ENCODE measurements at regions not wholly inside any gene's neighbourhood (a gene's known extent, or its start where the extent isn't known, plus 50 kb on each side); places are given as distances from the start of the nearest gene placed in this dataset.

DNA sequence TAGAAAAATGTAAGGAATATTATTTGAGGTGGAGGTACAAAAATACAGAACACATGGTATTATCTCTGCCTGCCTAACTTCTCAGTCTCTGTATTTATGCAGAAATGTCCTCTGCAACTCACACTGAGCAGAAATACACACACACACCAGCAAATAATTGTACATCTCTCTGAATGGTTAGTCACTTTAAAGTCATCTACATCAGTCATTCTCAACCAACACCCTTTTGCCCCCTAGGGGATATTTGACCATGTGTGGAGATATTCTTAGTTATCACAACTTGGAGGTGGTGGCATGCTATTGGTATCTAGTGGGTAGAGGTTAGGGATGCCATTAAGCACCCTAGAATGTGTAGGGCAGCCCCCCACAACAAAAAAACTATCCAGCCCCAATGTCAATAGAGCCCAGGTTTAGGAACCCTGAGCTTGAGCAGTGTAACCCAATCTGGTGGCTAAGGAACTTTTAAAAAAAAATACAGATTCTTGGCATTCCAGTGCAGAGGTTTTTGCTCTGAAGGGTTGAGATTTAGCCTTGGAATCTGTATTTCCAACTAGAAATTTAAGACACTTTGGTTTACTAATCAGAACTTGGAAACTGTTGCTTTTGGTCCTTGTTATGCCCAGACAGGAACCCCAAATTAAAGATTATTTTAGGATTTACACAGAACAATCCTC is 183.8 kb downstream of the TBX5 start:
- H4K20me1 ChIP-seq (ENCODE audit: control insufficient read depth, insufficient read depth, low read depth, low read length) = no peaks in the 10 kb centered on the region
- TF ChIP-seq, protein P1, sequence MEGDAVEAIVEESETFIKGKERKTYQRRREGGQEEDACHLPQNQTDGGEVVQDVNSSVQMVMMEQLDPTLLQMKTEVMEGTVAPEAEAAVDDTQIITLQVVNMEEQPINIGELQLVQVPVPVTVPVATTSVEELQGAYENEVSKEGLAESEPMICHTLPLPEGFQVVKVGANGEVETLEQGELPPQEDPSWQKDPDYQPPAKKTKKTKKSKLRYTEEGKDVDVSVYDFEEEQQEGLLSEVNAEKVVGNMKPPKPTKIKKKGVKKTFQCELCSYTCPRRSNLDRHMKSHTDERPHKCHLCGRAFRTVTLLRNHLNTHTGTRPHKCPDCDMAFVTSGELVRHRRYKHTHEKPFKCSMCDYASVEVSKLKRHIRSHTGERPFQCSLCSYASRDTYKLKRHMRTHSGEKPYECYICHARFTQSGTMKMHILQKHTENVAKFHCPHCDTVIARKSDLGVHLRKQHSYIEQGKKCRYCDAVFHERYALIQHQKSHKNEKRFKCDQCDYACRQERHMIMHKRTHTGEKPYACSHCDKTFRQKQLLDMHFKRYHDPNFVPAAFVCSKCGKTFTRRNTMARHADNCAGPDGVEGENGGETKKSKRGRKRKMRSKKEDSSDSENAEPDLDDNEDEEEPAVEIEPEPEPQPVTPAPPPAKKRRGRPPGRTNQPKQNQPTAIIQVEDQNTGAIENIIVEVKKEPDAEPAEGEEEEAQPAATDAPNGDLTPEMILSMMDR (IDR thresholded peaks at IDR 0.05; ENCODE audit: low read depth, low read length, poor library complexity, severe bottlenecking) = no peak
- no peak for TF ChIP-seq EZH2phosphoT487 (IDR thresholded peaks at IDR 0.05; ENCODE audit: borderline replicate concordance, low read length)
- H3K4me2 ChIP-seq (ENCODE audit: low read length) = no peak overlapping the region
- H3K9me2 ChIP-seq (replicated peaks; ENCODE audit: control insufficient read depth, low read length) = no peaks in the 10 kb centered on the region
- H3K27me3 ChIP-seq (ENCODE audit: control insufficient read depth, low read length) = no peaks in the 10 kb centered on the region; the same call in 1 of the 2 replicates
- no peaks in the 10 kb centered on the region for H3K4me1 ChIP-seq (ENCODE audit: control insufficient read depth, low read length)
- no peaks in the 10 kb centered on the region for H3F3A ChIP-seq (ENCODE audit: control insufficient read depth, insufficient read depth)
- H3K9me3 ChIP-seq (ENCODE audit: control insufficient read depth, insufficient read depth, low read length) = no peaks in the 10 kb centered on the region
- no peak overlapping the region for H3K4me3 ChIP-seq (ENCODE audit: low read length)
- no peak overlapping the region for H3K27ac ChIP-seq (ENCODE audit: low read depth, low read length)
- no peaks in the 10 kb centered on the region for H3K36me3 ChIP-seq (ENCODE audit: control insufficient read depth, low read length)
- no peaks in the 10 kb centered on the region for H3K79me2 ChIP-seq (ENCODE audit: control insufficient read depth, low read length)

DNA sequence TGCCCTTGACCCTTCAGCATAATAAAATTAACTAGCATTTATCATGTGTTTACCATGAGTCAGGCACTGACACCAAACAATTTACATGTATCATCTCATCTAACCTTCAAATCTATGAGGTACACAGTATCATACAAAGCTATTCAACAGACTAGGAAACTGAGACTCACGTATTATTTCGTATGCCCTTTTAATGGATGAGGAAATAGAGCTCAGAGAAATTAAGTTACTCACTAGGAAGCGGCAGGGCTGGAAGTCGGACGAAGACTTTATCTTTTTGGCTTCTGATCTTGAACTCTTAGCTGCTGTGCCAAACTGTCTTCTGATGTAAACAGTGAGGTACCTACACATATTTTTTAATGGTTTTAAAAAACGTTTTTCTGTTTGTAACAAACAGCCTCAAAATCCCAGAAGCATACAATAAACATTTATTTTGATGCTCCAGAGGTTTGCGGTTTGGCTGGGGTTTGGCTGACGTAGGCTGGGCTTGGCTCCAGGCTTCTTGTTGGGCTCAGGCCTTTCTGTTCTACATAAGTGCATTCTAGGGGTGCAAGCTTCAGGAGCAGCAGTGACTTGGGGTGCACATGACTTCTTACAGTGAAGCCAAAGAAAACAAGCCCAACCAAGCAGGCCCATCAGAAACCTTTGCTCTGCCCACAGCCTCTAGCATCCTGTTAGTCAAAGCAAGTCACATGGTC is 184.7 kb downstream of the TBX5 start:
- Histone ChIP-seq H3K4me3 (ENCODE audit: low read length) (no peak overlapping the region), H3K9me2 (replicated peaks; ENCODE audit: control insufficient read depth, low read length) (no peaks in the 10 kb centered on the region), H3K9me3 (ENCODE audit: control insufficient read depth, insufficient read depth, low read length) (no peaks in the 10 kb centered on the region), H3K27me3 (ENCODE audit: control insufficient read depth, low read length) (no peaks in the 10 kb centered on the region; the same call in 1 of the 2 replicates), H3K36me3 (ENCODE audit: control insufficient read depth, low read length) (no peaks in the 10 kb centered on the region), H3K4me1 (ENCODE audit: control insufficient read depth, low read length) (no peaks in the 10 kb centered on the region), H3F3A (ENCODE audit: control insufficient read depth, insufficient read depth) (no peaks in the 10 kb centered on the region), H3K79me2 (ENCODE audit: control insufficient read depth, low read length) (no peaks in the 10 kb centered on the region), H3K4me2 (ENCODE audit: low read length) (no peak overlapping the region), H4K20me1 (ENCODE audit: control insufficient read depth, insufficient read depth, low read depth, low read length) (no peaks in the 10 kb centered on the region), H3K27ac (ENCODE audit: low read depth, low read length) (no peak overlapping the region)
- no peak for TF ChIP-seq EZH2phosphoT487 (IDR thresholded peaks at IDR 0.05; ENCODE audit: borderline replicate concordance, low read length)
- TF ChIP-seq, protein P1 (IDR thresholded peaks at IDR 0.05; ENCODE audit: low read depth, low read length, poor library complexity, severe bottlenecking) = no peak

DNA sequence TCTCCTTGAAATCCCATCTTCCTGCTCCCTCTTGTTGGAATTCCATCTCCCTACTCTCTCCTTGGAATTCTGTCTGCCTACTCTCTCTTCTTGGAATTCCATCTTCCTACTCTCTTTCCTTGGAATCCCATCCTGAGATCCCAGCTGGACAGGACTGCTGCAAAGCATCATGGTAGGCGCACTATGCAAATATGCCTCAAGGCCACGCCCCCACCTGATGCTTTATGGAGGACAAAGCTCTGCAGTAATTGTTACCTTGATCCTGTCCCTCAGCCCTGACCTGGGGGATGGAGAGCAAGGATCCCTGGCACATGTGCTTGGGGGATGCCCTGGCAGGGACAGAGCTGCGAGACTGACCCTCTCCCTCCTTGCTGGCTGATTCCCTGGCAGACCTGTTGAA is 185.6 kb downstream of the TBX5 start:
- H4K20me1 ChIP-seq (ENCODE audit: control insufficient read depth, insufficient read depth, low read depth, low read length) = no peaks in the 10 kb centered on the region
- H3K4me1 ChIP-seq (ENCODE audit: control insufficient read depth, low read length) = no peaks in the 10 kb centered on the region
- H3K4me2 ChIP-seq (ENCODE audit: low read length) = no peak overlapping the region
- no peaks in the 10 kb centered on the region for H3F3A ChIP-seq (ENCODE audit: control insufficient read depth, insufficient read depth)
- no peaks in the 10 kb centered on the region for H3K79me2 ChIP-seq (ENCODE audit: control insufficient read depth, low read length)
- H3K9me2 ChIP-seq (replicated peaks; ENCODE audit: control insufficient read depth, low read length) = no peaks in the 10 kb centered on the region
- no peak overlapping the region for H3K27ac ChIP-seq (ENCODE audit: low read depth, low read length)
- H3K36me3 ChIP-seq (ENCODE audit: control insufficient read depth, low read length) = no peaks in the 10 kb centered on the region
- H3K9me3 ChIP-seq (ENCODE audit: control insufficient read depth, insufficient read depth, low read length) = no peaks in the 10 kb centered on the region
- TF ChIP-seq, protein P1 (IDR thresholded peaks at IDR 0.05; ENCODE audit: low read depth, low read length, poor library complexity, severe bottlenecking) = no peak
- TF ChIP-seq EZH2phosphoT487 (IDR thresholded peaks at IDR 0.05; ENCODE audit: borderline replicate concordance, low read length) = no peak
- H3K27me3 ChIP-seq (ENCODE audit: control insufficient read depth, low read length) = no peaks in the 10 kb centered on the region; the same call in 1 of the 2 replicates
- H3K4me3 ChIP-seq (ENCODE audit: low read length) = no peak overlapping the region

All from DOHH2 (cell line).